Naive thymus-derived CD8-positive, alpha-beta T cell (primary cell): ENCODE measurements at regions not wholly inside any gene's neighbourhood (a gene's known extent, or its start where the extent isn't known, plus 50 kb on each side); places are given as distances from the start of the nearest gene placed in this dataset.

Source experiments
- ATAC-seq, 2 donors: fragments of 150-1000 bp; cut with Tn5 transposase in 1 of 2; sonication (Bioruptor Pico), chemical (Tn5 transposase) in 1 of 2; 1 replicate in 1 of 2; 2 replicates in 1 of 2; pipeline ENCODE4 v1.10.0; 2021; ENCODE audit warnings: mild to moderate bottlenecking in 2 of 2, moderate library complexity in 2 of 2
- POLR2A ChIA-PET: fragments of 350-600 bp; sonication (Branson Sonifier 250); formaldehyde crosslinking; loops from one replicate; lab custom pipeline; 2021; ENCODE audit warnings: antibody characterized with exemption; lab: Charles Lee
- DNase-seq, 10 donors: peaks; one replicate each; pipeline versions ENCODE4 v3.0.0 to v3.0.0-alpha.2; 2020 to 2022
- H3K27ac Mint-ChIP-seq, 10 donors: one replicate each; pipeline ENCODE4 v1.8.0; 2020 to 2022; ENCODE audit warnings: mild to moderate bottlenecking in 10 of 10, mixed read lengths in 10 of 10, moderate library complexity in 4 of 10, inconsistent platforms in 1 of 10
- H3K27me3 Mint-ChIP-seq, 5 donors: one replicate each; pipeline ENCODE4 v1.8.0; 2021 to 2022; ENCODE audit warnings: mixed read lengths in 5 of 5
- H3K36me3 Mint-ChIP-seq, 3 donors: one replicate each; pipeline ENCODE4 v1.8.0; 2020 to 2022; ENCODE audit warnings: mixed read lengths in 3 of 3, mild to moderate bottlenecking in 2 of 3, inconsistent platforms in 1 of 3
- H3K4me1 Mint-ChIP-seq, 4 donors: one replicate each; pipeline ENCODE4 v1.8.0; 2021 to 2022; ENCODE audit warnings: mixed read lengths in 4 of 4
- H3K4me3 Mint-ChIP-seq, 10 donors: one replicate each; pipeline ENCODE4 v1.8.0; 2020 to 2022; ENCODE audit warnings: mild to moderate bottlenecking in 10 of 10, mixed read lengths in 10 of 10, moderate library complexity in 6 of 10, inconsistent platforms in 1 of 10
- H3K9me3 Mint-ChIP-seq, 9 donors: one replicate each; pipeline ENCODE4 v1.8.0; 2020 to 2022; ENCODE audit warnings: mixed read lengths in 9 of 9, mild to moderate bottlenecking in 3 of 9, inconsistent platforms in 1 of 9, moderate library complexity in 1 of 9

- no peak for DNase-seq
- Mint-ChIP-seq H3K27ac (peak overlapping the region in 1 of 10 donors; percentile 56), H3K36me3 (no peaks in the 10 kb centered on the region), H3K27me3 (no peaks in the 10 kb centered on the region), H3K9me3 (no peaks in the 10 kb centered on the region), H3K4me1 (peaks cover 11 to 34% (median 26%) of the 10 kb centered on the region in 4 donors), H3K4me3 (no peak overlapping the region)
- ATAC-seq = no peak
- POLR2A ChIA-PET = no interaction called here
These were observed 477.3 kb downstream of the SHQ1 start for GRCh38 chr3:72370947-72371346.

DNA sequence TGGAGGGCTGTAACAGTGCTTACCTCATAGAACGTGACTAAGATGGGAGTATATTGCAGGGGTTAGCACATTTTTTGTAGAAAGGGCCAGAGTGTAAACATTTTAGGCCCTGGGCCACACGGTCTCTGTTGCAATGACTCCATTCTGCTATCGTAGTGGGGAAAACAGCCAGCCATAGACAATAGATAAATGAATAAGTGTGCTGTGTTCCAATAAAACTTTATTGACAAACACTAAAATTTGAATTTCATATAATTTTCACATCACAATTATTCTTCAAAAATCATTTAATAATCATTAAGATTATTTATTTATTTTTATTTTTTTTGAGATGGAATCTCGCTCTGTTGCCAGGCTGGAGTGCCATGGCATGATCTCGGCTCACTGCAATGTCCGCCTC lies 478.6 kb downstream of the SHQ1 start:
- H3K27me3 Mint-ChIP-seq = peaks cover 0 to 2% (median 0%) of the 10 kb centered on the region in 5 donors
- ATAC-seq = no peak
- no peak overlapping the region for H3K4me3 Mint-ChIP-seq
- H3K9me3 Mint-ChIP-seq = no peaks in the 10 kb centered on the region
- no peak overlapping the region for H3K27ac Mint-ChIP-seq
- POLR2A ChIA-PET = no interaction called here
- DNase-seq = no peak
- peaks cover 7 to 23% (median 17%) of the 10 kb centered on the region in 4 donors for H3K4me1 Mint-ChIP-seq
- H3K36me3 Mint-ChIP-seq = no peaks in the 10 kb centered on the region

DNA sequence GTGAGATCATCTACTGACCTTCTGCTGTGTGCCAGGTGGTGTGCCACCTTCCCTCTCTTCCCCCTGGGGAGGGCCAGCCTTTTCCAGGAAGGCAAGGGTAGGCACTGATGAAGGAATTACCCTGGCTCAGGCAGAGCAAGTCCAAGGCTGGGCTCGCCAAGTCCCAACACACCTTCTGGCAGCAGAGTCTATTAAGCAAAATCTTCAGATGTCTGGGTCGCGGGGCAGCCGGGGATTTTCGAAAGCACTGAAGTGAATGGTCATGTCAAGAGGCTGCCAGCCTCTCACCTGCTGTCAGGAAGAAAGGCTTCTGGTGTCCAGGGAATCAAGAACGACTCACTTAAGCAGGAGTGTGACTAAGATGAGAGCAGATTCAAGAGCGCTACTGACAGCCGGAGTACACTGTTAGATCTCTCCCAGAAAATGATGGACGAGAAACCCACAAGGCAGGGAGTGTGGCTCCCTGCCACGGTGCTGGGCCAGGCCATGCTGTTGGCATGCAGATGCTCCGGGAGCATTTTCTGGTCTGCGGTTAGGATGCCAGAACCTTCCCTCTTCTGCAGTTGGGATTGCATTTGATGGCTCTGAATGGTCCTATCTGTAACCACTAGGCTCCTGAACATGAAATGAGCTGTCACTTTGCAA lies 479.8 kb downstream of the SHQ1 start:
- POLR2A ChIA-PET = no interaction called here
- Mint-ChIP-seq H3K9me3 (peaks cover 0 to 1% (median 0%) of the 10 kb centered on the region in 9 donors), H3K4me1 (peaks cover 6 to 22% (median 13%) of the 10 kb centered on the region in 4 donors), H3K36me3 (no peaks in the 10 kb centered on the region), H3K27me3 (peaks cover 0 to 2% (median 0%) of the 10 kb centered on the region in 5 donors), H3K4me3 (no peak overlapping the region), H3K27ac (no peak overlapping the region)
- DNase-seq (no peak), ATAC-seq (no peak)

GRCh38 chr3:72361990-72362389 lies 486.3 kb downstream of the SHQ1 start:
- peaks cover 0 to 14% (median 1%) of the 10 kb centered on the region in 5 donors for H3K27me3 Mint-ChIP-seq
- H3K9me3 Mint-ChIP-seq = peaks cover 0 to 16% (median 0%) of the 10 kb centered on the region in 9 donors
- DNase-seq (no peak), ATAC-seq (no peak)
- H3K4me1 Mint-ChIP-seq = peaks cover 0 to 10% (median 1%) of the 10 kb centered on the region in 4 donors
- H3K4me3 Mint-ChIP-seq = no peak overlapping the region
- peaks cover 0 to 4% (median 0%) of the 10 kb centered on the region in 3 donors for H3K36me3 Mint-ChIP-seq
- H3K27ac Mint-ChIP-seq = no peak overlapping the region
- POLR2A ChIA-PET = no interaction called here

DNA sequence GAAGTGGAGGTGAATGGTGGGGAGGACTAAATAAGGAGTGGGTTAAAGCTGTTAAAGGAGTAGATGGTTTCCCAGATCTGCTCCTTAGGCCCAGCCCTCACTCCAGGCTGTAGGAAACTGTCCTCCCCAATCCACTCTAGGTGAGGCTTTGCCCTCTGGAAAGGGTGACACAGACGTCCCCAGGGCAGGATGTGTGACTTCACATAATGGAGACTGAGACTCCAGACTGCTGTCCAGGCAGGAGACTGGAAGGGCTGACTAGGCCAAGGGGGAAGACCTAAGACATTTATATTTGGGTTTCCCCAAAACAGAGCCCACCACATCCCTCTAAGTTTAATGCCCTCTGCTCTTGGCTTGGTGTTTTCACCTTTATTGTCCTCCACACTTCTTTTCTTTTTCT lies 488.5 kb downstream of the SHQ1 start:
- DNase-seq (no peak), ATAC-seq (no peak)
- Mint-ChIP-seq H3K27ac (no peak overlapping the region), H3K4me1 (peaks cover 0 to 10% (median 4%) of the 10 kb centered on the region in 4 donors), H3K27me3 (peaks cover 0 to 12% (median 1%) of the 10 kb centered on the region in 5 donors), H3K9me3 (peaks cover 0 to 16% (median 0%) of the 10 kb centered on the region in 9 donors), H3K4me3 (no peak overlapping the region), H3K36me3 (peaks cover 0 to 4% (median 0%) of the 10 kb centered on the region in 3 donors)
- POLR2A ChIA-PET = no interaction called here

- no peak for ATAC-seq
- Mint-ChIP-seq H3K4me3 (no peak overlapping the region), H3K9me3 (peaks cover 0 to 5% (median 0%) of the 10 kb centered on the region in 9 donors), H3K27me3 (peaks cover 0 to 9% (median 0%) of the 10 kb centered on the region in 5 donors), H3K4me1 (peaks cover 0 to 6% (median 2%) of the 10 kb centered on the region in 4 donors), H3K27ac (no peak overlapping the region), H3K36me3 (no peaks in the 10 kb centered on the region)
- no peak for DNase-seq
- POLR2A ChIA-PET = interaction anchor here (0.8 kb wide), 1 partner anchor 303 kb away, joined by 3 read pairs; no protein-coding TSS in a partner anchor
These were observed 493.1 kb downstream of the SHQ1 start for GRCh38 chr3:72355168-72355567.

GRCh38 chr3:72354486-72354885 lies 493.8 kb downstream of the SHQ1 start:
- ATAC-seq (no peak), DNase-seq (no peak)
- no peaks in the 10 kb centered on the region for H3K36me3 Mint-ChIP-seq
- H3K27me3 Mint-ChIP-seq = peaks cover 0 to 9% (median 0%) of the 10 kb centered on the region in 5 donors
- H3K9me3 Mint-ChIP-seq = peaks cover 0 to 5% (median 0%) of the 10 kb centered on the region in 9 donors
- POLR2A ChIA-PET = no interaction called here
- H3K4me3 Mint-ChIP-seq = no peak overlapping the region
- H3K27ac Mint-ChIP-seq = no peak overlapping the region
- peaks cover 0 to 8% (median 3%) of the 10 kb centered on the region in 4 donors for H3K4me1 Mint-ChIP-seq

- DNase-seq (no peak), ATAC-seq (no peak)
- POLR2A ChIA-PET = interaction anchor here (0.5 kb wide), 1 partner anchor 379 kb away, joined by 3 read pairs; no protein-coding TSS in a partner anchor
- H3K4me1 Mint-ChIP-seq = peaks cover 6 to 18% (median 9%) of the 10 kb centered on the region in 4 donors
- H3K27ac Mint-ChIP-seq = no peak overlapping the region
- H3K36me3 Mint-ChIP-seq = no peaks in the 10 kb centered on the region
- H3K4me3 Mint-ChIP-seq = no peak overlapping the region
- H3K27me3 Mint-ChIP-seq = peaks cover 0 to 9% (median 0%) of the 10 kb centered on the region in 5 donors
- H3K9me3 Mint-ChIP-seq = no peaks in the 10 kb centered on the region
These were observed 494.8 kb downstream of the SHQ1 start for GRCh38 chr3:72353236-72354128.

GRCh38 chr3:72352176-72352575 lies 496.1 kb downstream of the SHQ1 start:
- Mint-ChIP-seq H3K27ac (peak overlapping the region in 1 of 10 donors; percentile 2), H3K9me3 (no peaks in the 10 kb centered on the region), H3K4me3 (no peak overlapping the region), H3K36me3 (no peaks in the 10 kb centered on the region), H3K4me1 (peaks cover 6 to 31% (median 22%) of the 10 kb centered on the region in 4 donors), H3K27me3 (peaks cover 0 to 9% (median 0%) of the 10 kb centered on the region in 5 donors)
- DNase-seq = no peak
- no peak for ATAC-seq
- POLR2A ChIA-PET = no interaction called here

DNA sequence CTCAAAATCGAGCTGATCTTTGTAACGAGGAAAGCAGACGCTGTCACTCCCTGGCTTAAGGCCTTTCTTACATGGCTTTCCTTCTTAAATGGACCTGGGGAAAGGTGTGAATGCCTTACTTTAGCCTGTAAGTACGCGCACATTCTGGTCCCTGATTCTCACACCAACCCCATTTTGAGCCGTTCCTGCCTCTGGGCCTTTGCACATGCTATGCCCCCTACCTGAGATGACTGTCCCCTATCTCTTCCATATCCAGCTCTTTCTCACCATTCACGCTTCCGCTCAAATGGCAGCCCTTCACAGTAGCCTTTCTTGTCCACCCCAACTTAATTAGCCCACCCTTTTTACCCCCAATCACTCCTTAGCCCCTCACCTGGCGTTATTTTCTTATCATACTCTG lies 496.7 kb downstream of the SHQ1 start:
- Mint-ChIP-seq H3K27me3 (peaks cover 0 to 9% (median 0%) of the 10 kb centered on the region in 5 donors), H3K27ac (no peak overlapping the region), H3K36me3 (no peaks in the 10 kb centered on the region), H3K4me1 (peaks cover 9 to 37% (median 28%) of the 10 kb centered on the region in 4 donors), H3K4me3 (no peak overlapping the region), H3K9me3 (no peaks in the 10 kb centered on the region)
- ATAC-seq = no peak
- no peak for DNase-seq
- POLR2A ChIA-PET = no interaction called here

- POLR2A ChIA-PET = no interaction called here
- DNase-seq = no peak
These were observed 497.3 kb downstream of the SHQ1 start for GRCh38 chr3:72350761-72351505.

DNA sequence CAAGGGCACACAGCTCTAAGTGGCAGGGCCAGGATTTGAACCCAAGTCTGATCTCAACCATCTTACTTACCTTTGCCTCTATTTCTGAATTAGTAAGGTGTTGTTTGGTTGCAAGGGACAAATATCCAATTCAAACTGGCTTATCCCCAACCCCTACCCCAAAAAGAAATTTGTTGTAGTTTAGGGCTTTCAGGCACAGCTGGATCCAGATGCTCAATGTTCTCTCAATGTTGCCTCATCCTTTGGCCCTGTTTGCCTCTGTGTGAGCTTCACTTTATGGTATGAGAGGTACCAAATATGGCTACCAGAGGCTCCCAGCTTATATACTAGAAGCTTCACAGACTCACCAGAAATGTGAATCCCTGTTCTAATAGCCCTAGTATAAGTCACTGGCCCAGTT lies 499.9 kb downstream of the SHQ1 start:
- Mint-ChIP-seq H3K4me3 (peak overlapping the region in 4 of 10 donors; percentile 4 to 57 (median 26)), H3K4me1 (peaks cover 28 to 63% (median 60%) of the 10 kb centered on the region in 4 donors), H3K27ac (peak overlapping the region in 6 of 10 donors; percentile 58 to 94 (median 88)), H3K27me3 (peaks cover 0 to 9% (median 0%) of the 10 kb centered on the region in 5 donors), H3K9me3 (no peaks in the 10 kb centered on the region), H3K36me3 (no peaks in the 10 kb centered on the region)
- POLR2A ChIA-PET = interaction anchor here (0.7 to 1.5 kb wide), 5 partner anchors 14 to 99 kb away, joined by 3 to 4 read pairs (median 4); no protein-coding TSS in a partner anchor
- DNase-seq (no peak), ATAC-seq (no peak)

More at GRCh38 chr3:72350761-72351505, 497.3 kb downstream of the SHQ1 start:
- Mint-ChIP-seq H3K4me1 (peaks cover 14 to 43% (median 34%) of the 10 kb centered on the region in 4 donors), H3K9me3 (no peaks in the 10 kb centered on the region), H3K27me3 (peaks cover 0 to 9% (median 0%) of the 10 kb centered on the region in 5 donors), H3K27ac (peak overlapping the region in 1 of 10 donors; percentile 76), H3K4me3 (no peak overlapping the region), H3K36me3 (no peaks in the 10 kb centered on the region)
- no peak for ATAC-seq
